IMR-90 (cell line): ENCODE measurements at regions not wholly inside any gene's neighbourhood (a gene's known extent, or its start where the extent isn't known, plus 50 kb on each side); places are given as distances from the start of the nearest gene placed in this dataset.

Source experiments
- ATAC-seq: fragments of 200-7000 bp; cut with Tn5 transposase; 2 replicates; pipeline ENCODE4 v1.9.1; 2020; ENCODE audit warnings: low read depth, mild to moderate bottlenecking, moderate library complexity
- BruUV-seq: library from RNA; stranded (reverse); fragments of 400-500 nt; replicated peaks from 2 replicates; lab custom pipeline; 2021; lab: Mats Ljungman, UMichigan
- CTCF ChIA-PET: fragments of 300-600 bp; formaldehyde crosslinking; extraction: SDS; loops from one replicate; lab custom pipeline; 2021; ENCODE audit warnings: antibody characterized with exemption; lab: Yijun Ruan, JAX
- POLR2A ChIA-PET: fragments of 300-600 bp; sonication (Branson Sonifier 250); formaldehyde crosslinking; loops from one replicate; lab custom pipeline; 2022; ENCODE audit warnings: antibody characterized with exemption; ENCODE audit not compliant: unreplicated experiment; lab: Charles Lee
- DNase-seq: peaks from one replicate; pipeline ENCODE4 v3.0.0; 2013
- H2AFZ ChIP-seq: replicated peaks from 2 replicates; pipeline ENCODE3; 2013; ENCODE audit warnings: low read length, mild to moderate bottlenecking; ENCODE audit not compliant: poor library complexity
- H2AK5ac ChIP-seq: 2 replicates; pipeline ENCODE4 v1.6.1; 2013; ENCODE audit warnings: low read depth, low read length, inconsistent platforms
- H2AK9ac ChIP-seq: replicated peaks from 2 replicates; pipeline ENCODE3; 2013; ENCODE audit warnings: mild to moderate bottlenecking, low read depth, low read length, moderate library complexity; ENCODE audit not compliant: poor library complexity
- H2BK120ac ChIP-seq: 2 replicates; pipeline ENCODE4 v1.6.1; 2013; ENCODE audit warnings: low read depth, low read length, inconsistent platforms
- H2BK15ac ChIP-seq: 3 replicates; pipeline ENCODE4 v1.6.1; 2013; ENCODE audit warnings: low read depth, low read length, inconsistent platforms
- H2BK20ac ChIP-seq: 2 replicates; pipeline ENCODE4 v1.6.1; 2013; ENCODE audit warnings: low read depth, mild to moderate bottlenecking, inconsistent platforms, low read length, moderate library complexity
- H2BK5ac ChIP-seq: 2 replicates; pipeline ENCODE4 v1.6.1; 2013; ENCODE audit warnings: mild to moderate bottlenecking, low read depth, low read length, inconsistent platforms; ENCODE audit not compliant: poor library complexity, severe bottlenecking
- H3K14ac ChIP-seq: replicated peaks from 2 replicates; pipeline ENCODE4 v1.6.1; 2013; ENCODE audit warnings: low read depth, low read length, inconsistent platforms
- H3K18ac ChIP-seq: 2 replicates; pipeline ENCODE4 v1.6.1; 2013; ENCODE audit warnings: low read depth, low read length, control low read depth
- H3K23ac ChIP-seq: 2 replicates; pipeline ENCODE4 v1.6.1; 2013; ENCODE audit warnings: low read depth, low read length, inconsistent platforms
- H3K27ac ChIP-seq: 2 replicates; pipeline ENCODE4 v1.5.1; 2013; ENCODE audit warnings: mild to moderate bottlenecking, control low read depth, low read length; ENCODE audit not compliant: insufficient read depth
- H3K27me3 ChIP-seq: 2 replicates; pipeline ENCODE4 v1.6.1; 2013; ENCODE audit warnings: low read length; ENCODE audit not compliant: control insufficient read depth, insufficient read depth
- H3K36me3 ChIP-seq: 2 replicates; pipeline ENCODE4 v1.6.1; 2013; ENCODE audit warnings: low read length, mixed read lengths; ENCODE audit not compliant: control insufficient read depth, insufficient read depth
- H3K4ac ChIP-seq: 2 replicates; pipeline ENCODE4 v1.6.1; 2013; ENCODE audit warnings: low read depth, low read length, inconsistent platforms
- H3K4me1 ChIP-seq: 2 replicates; pipeline ENCODE4 v1.6.1; 2013; ENCODE audit warnings: low read length, mixed read lengths; ENCODE audit not compliant: control insufficient read depth, insufficient read depth
- H3K4me2 ChIP-seq: 2 replicates; pipeline ENCODE4 v1.6.1; 2013; ENCODE audit warnings: low read depth, mild to moderate bottlenecking, control low read depth, low read length, moderate library complexity
- H3K4me3 ChIP-seq: 2 replicates; pipeline ENCODE4 v1.5.1; 2013; ENCODE audit warnings: low read depth, mild to moderate bottlenecking, control low read depth, low read length, moderate library complexity; ENCODE audit not compliant: insufficient read depth
- H3K56ac ChIP-seq: 2 replicates; pipeline ENCODE4 v1.6.1; 2013; ENCODE audit warnings: low read length, inconsistent platforms; ENCODE audit not compliant: insufficient read depth; ENCODE audit errors: extremely low read depth
- H3K79me1 ChIP-seq, 2 experiments: 2 replicates each; pipeline ENCODE4 v1.6.1; 2013; ENCODE audit warnings: low read length in 2 of 2, inconsistent platforms in 1 of 2, low read depth in 1 of 2
- H3K9ac ChIP-seq: 2 replicates; pipeline ENCODE4 v1.6.1; 2013; ENCODE audit warnings: low read depth, low read length, control low read depth
- H3K9me1 ChIP-seq: 2 replicates; pipeline ENCODE4 v1.6.1; 2013; ENCODE audit warnings: low read length, inconsistent platforms; ENCODE audit not compliant: insufficient read depth
- H3K9me3 ChIP-seq: 2 replicates; pipeline ENCODE4 v1.6.1; 2013; ENCODE audit warnings: low read length; ENCODE audit not compliant: control insufficient read depth, insufficient read depth
- H4K20me1 ChIP-seq: 2 replicates; pipeline ENCODE4 v1.6.1; 2013; ENCODE audit warnings: low read length, inconsistent platforms; ENCODE audit not compliant: insufficient read depth
- H4K5ac ChIP-seq: 2 replicates; pipeline ENCODE4 v1.6.1; 2013; ENCODE audit warnings: mild to moderate bottlenecking, low read depth, low read length, control low read depth
- H4K8ac ChIP-seq, 2 experiments: 2 replicates each; pipeline ENCODE4 v1.6.1; 2013; ENCODE audit warnings: low read depth in 2 of 2, low read length in 2 of 2, control low read depth in 1 of 2, inconsistent platforms in 1 of 2
- H4K91ac ChIP-seq: 2 replicates; pipeline ENCODE4 v1.6.1; 2013; ENCODE audit warnings: low read depth, low read length, inconsistent platforms; ENCODE audit not compliant: insufficient read depth
- CEBPB ChIP-seq: IDR thresholded peaks from 2 replicates; pipeline ENCODE4 v1.6.1; 2012; ENCODE audit warnings: low read depth, low read length, improper control_type of control experiment
- CHD1 ChIP-seq: IDR thresholded peaks from 2 replicates; pipeline ENCODE4 v1.6.1; 2012; ENCODE audit warnings: low read depth, low read length, improper control_type of control experiment
- ELK1 ChIP-seq: fragments of 150-350 bp; IDR thresholded peaks from 2 replicates; pipeline ENCODE4 v1.6.1; 2016; ENCODE audit warnings: low read depth, mild to moderate bottlenecking, low read length, moderate library complexity, borderline replicate concordance
- MAFK ChIP-seq: IDR thresholded peaks from 2 replicates; pipeline ENCODE4 v1.6.1; 2012; ENCODE audit warnings: low read depth, low read length, improper control_type of control experiment
- MAZ ChIP-seq: IDR thresholded peaks from 2 replicates; pipeline ENCODE4 v1.6.1; 2012; ENCODE audit warnings: low read depth, mild to moderate bottlenecking, low read length, improper control_type of control experiment, moderate library complexity, borderline replicate concordance
- MXI1 ChIP-seq: IDR thresholded peaks from 2 replicates; pipeline ENCODE4 v1.6.1; 2012; ENCODE audit warnings: low read depth, mild to moderate bottlenecking, low read length, moderate library complexity, borderline replicate concordance
- NFE2L2 ChIP-seq: fragments of 150-350 bp; IDR thresholded peaks from 2 replicates; pipeline ENCODE4 v1.6.1; 2016; ENCODE audit warnings: low read depth, mild to moderate bottlenecking, low read length
- POLR2A ChIP-seq: IDR thresholded peaks from 2 replicates; pipeline ENCODE4 v1.6.1; 2012; ENCODE audit warnings: mild to moderate bottlenecking, low read depth, low read length
- RAD21 ChIP-seq: IDR thresholded peaks from 2 replicates; pipeline ENCODE4 v1.6.1; 2012; ENCODE audit warnings: low read length, improper control_type of control experiment
- RCOR1 ChIP-seq: IDR thresholded peaks from 2 replicates; pipeline ENCODE4 v1.6.1; 2012; ENCODE audit warnings: mild to moderate bottlenecking, low read length, improper control_type of control experiment; ENCODE audit not compliant: insufficient replicate concordance
- RFX5 ChIP-seq: IDR thresholded peaks from 2 replicates; pipeline ENCODE4 v1.8.0; 2012; ENCODE audit warnings: low read depth, mild to moderate bottlenecking, low read length, moderate library complexity
- SMC3 ChIP-seq: fragments of 150-350 bp; IDR thresholded peaks from 2 replicates; pipeline ENCODE4 v1.6.1; 2016; ENCODE audit warnings: low read depth, mild to moderate bottlenecking, antibody characterized with exemption, low read length, moderate library complexity
- USF2 ChIP-seq: fragments of 150-350 bp; IDR thresholded peaks from 2 replicates; pipeline ENCODE4 v1.6.1; 2017; ENCODE audit warnings: mild to moderate bottlenecking, antibody characterized with exemption, low read length, low read depth
- WGBS, 2 experiments: methylation state at CpG; one replicate each; pipeline versions ENCODE4 v1.1.5 to v1.1.7; 2013; ENCODE audit warnings: missing lambda C conversion rate in 2 of 2; ENCODE audit not compliant: insufficient read length in 1 of 2; ENCODE audit errors: extremely low coverage in 2 of 2; 5-methylcytosine and 5-hydroxymethylcytosine counted together
- dilution Hi-C: fragments of 300-500 bp; cut with HindIII; formaldehyde crosslinking; loops from one replicate; pipeline ENCODE4 v1.14.3; 2018; ENCODE audit warnings: low sequenced_read_pairs; ENCODE audit not compliant: unreplicated experiment
- in situ Hi-C: fragments of 300-500 bp; cut with MboI; formaldehyde crosslinking; loops from 3 replicates; pipeline ENCODE4 v1.14.3; 2019; ENCODE audit warnings: low sequenced_read_pairs, inconsistent platforms, mixed read lengths
- intact Hi-C: fragments of 100-400 bp; cut with micrococcal nuclease; formaldehyde crosslinking; loops from 2 replicates; pipeline ENCODE4 v1.10.0; 2022
- TF ChIP-seq, protein P1 (sequence below): conservative IDR thresholded peaks from 2 replicates; pipeline ENCODE4 v1.5.1; 2012; ENCODE audit warnings: mild to moderate bottlenecking, low read depth, low read length, improper control_type of control experiment

DNA sequence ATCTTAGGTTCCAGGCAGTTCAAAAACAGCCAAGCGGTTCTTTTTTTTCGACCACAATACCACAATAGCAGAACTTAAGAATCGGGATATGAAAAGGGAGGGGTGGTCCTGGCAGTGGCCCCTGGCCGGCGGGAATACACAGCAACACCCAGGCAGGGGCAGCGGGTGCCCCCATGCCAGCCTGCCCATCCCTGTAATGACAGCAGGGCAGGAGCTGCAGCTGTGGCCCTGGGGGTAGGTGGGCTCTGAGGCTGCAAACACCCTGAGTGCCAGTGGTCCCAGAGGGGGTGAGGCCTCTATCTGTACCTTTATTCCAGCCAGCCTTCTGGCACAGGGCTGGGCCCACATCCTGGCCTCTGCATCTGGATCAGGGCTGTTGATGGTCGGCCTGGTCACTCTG, 247.4 kb downstream of the SEMA3D start:
- intact Hi-C loops, result no loop called here
- H3K9me3 ChIP-seq, result peaks cover 2% of the 10 kb centered on the region; the same call in 1 of the 2 replicates
- no peak overlapping the region for H3K27ac ChIP-seq
- H4K91ac ChIP-seq, result no peak overlapping the region
- H4K8ac ChIP-seq, result no peak overlapping the region
- no peak for TF ChIP-seq RCOR1
- TF ChIP-seq, protein P1, sequence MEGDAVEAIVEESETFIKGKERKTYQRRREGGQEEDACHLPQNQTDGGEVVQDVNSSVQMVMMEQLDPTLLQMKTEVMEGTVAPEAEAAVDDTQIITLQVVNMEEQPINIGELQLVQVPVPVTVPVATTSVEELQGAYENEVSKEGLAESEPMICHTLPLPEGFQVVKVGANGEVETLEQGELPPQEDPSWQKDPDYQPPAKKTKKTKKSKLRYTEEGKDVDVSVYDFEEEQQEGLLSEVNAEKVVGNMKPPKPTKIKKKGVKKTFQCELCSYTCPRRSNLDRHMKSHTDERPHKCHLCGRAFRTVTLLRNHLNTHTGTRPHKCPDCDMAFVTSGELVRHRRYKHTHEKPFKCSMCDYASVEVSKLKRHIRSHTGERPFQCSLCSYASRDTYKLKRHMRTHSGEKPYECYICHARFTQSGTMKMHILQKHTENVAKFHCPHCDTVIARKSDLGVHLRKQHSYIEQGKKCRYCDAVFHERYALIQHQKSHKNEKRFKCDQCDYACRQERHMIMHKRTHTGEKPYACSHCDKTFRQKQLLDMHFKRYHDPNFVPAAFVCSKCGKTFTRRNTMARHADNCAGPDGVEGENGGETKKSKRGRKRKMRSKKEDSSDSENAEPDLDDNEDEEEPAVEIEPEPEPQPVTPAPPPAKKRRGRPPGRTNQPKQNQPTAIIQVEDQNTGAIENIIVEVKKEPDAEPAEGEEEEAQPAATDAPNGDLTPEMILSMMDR, result no peak
- TF ChIP-seq MXI1, result no peak
- no peak for TF ChIP-seq MAZ
- no peak for TF ChIP-seq RAD21
- TF ChIP-seq CEBPB, result no peak
- TF ChIP-seq USF2, result no peak
- no peak for TF ChIP-seq SMC3
- TF ChIP-seq MAFK, result no peak
- TF ChIP-seq ELK1, result no peak
- no peak for TF ChIP-seq RFX5
- TF ChIP-seq NFE2L2, result no peak
- TF ChIP-seq CHD1, result no peak
- TF ChIP-seq POLR2A, result no peak
- ChIA-PET POLR2A (no interaction called here), CTCF (no interaction called here)
- no peak overlapping the region for H3K4me2 ChIP-seq
- no peak overlapping the region for H2BK120ac ChIP-seq
- H4K5ac ChIP-seq, result no peak overlapping the region
- no peaks in the 10 kb centered on the region for H3K79me1 ChIP-seq
- no peak for DNase-seq
- no peaks in the 10 kb centered on the region for H3K9me1 ChIP-seq
- H4K20me1 ChIP-seq, result no peaks in the 10 kb centered on the region
- no peak overlapping the region for H2AK5ac ChIP-seq
- no peak overlapping the region for H3K4ac ChIP-seq
- 83% methylated on average over 1 of the region's 7 CpGs; no CpG with 5 or more reads in 1 of the 2 experiments for WGBS, 2 experiments
- H2BK5ac ChIP-seq, result no peak overlapping the region
- H3K56ac ChIP-seq, result no peak overlapping the region
- in situ Hi-C loops, result no loop called here
- H2BK20ac ChIP-seq, result no peak overlapping the region
- no peak overlapping the region for H3K18ac ChIP-seq
- no peak overlapping the region for H2BK15ac ChIP-seq
- no peaks in the 10 kb centered on the region for H3K4me1 ChIP-seq
- no peak overlapping the region for H2AK9ac ChIP-seq
- H3K36me3 ChIP-seq, result no peaks in the 10 kb centered on the region
- H3K14ac ChIP-seq, result no peak overlapping the region
- no peak overlapping the region for H3K23ac ChIP-seq
- no peak overlapping the region for H3K9ac ChIP-seq
- no peak for ATAC-seq
- H2AFZ ChIP-seq, result no peak overlapping the region
- no TSS peak for BruUV-seq
- dilution Hi-C loops, result no loop called here
- no peak overlapping the region for H3K4me3 ChIP-seq
- no peaks in the 10 kb centered on the region for H3K27me3 ChIP-seq
